Stimulated activated CD4-positive, alpha-beta T cell treated with anti-CD3 and anti-CD28 coated beads, Interleukin-4, amount 100 ng/mL, for 1 hour (primary cell): ENCODE measurements at regions not wholly inside any gene's neighbourhood (a gene's known extent, or its start where the extent isn't known, plus 50 kb on each side); places are given as distances from the start of the nearest gene placed in this dataset.

Source experiments
- DNase-seq: peaks from one replicate; pipeline ENCODE4 v3.0.0-alpha.2; 2020

DNA sequence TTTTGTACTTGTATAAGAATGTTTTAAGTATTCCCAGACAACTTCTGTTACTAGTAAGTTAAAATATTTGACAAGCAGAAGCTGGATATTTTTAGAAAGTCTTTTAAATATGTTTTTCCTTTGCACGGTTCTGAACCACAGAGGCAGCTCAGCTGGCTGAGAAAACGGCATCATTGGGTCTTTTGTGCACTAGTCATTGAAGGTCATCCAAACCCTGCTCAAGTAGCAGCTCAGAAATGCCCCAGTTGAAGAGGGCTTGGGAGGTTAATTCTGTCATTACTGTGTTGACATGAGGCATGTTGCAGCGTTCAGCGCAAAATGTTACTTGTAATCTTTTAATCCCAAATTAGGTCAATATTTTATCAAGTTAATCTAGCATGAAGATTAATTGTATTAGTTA, 383.7 kb upstream of the FAM241A start:
- DNase-seq: no peak

GRCh38 chr4:111770514-111770913, 374.7 kb upstream of the FAM241A start:
- no peak for DNase-seq

GRCh38 chr4:111773858-111774257, 371.4 kb upstream of the FAM241A start:
- no peak for DNase-seq

GRCh38 chr4:111775556-111776297, 369.5 kb upstream of the FAM241A start:
- no peak for DNase-seq

DNA sequence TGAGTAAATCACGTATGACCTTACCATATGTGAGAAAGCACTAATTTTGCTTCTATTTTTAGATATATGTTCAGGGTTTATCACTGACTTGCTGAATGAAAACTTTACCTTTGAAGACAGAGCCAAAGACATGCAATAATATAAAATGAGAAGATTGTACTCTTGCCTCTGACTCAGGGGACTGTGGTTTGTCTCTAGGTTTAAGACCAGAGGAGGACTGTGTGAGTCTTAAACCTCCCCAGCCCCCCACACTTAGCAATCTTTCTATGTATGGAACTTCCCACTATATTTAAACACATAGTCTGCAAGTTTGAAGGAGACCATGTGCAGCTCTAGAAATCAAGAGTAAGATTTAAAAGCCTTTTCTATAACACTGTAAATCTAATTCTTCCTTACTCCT, 368.7 kb upstream of the FAM241A start:
- no peak for DNase-seq

- no peak for DNase-seq
Observed at GRCh38 chr4:111778543-111778942, 366.7 kb upstream of the FAM241A start.

DNA sequence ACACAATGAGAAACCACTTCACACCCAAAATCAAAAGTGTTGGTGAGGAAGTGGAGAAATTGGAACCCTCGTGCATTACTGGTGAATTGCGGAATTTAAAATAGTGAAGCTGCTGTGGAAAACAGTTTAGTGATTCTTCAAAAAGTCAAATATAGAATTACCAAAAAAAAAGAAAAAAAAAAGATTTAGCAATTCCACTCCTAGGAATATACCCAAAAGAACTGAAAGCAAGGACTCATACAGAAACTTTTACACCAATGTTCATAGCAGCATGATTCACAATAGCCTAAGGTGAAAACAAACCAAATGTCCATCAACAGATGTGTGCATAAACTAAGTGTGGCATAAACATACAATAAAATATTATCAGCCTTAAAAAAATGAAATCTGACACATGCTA, 364.3 kb upstream of the FAM241A start:
- DNase-seq: no peak

- no peak for DNase-seq
Observed at GRCh38 chr4:111781611-111782010, 363.6 kb upstream of the FAM241A start.

DNA sequence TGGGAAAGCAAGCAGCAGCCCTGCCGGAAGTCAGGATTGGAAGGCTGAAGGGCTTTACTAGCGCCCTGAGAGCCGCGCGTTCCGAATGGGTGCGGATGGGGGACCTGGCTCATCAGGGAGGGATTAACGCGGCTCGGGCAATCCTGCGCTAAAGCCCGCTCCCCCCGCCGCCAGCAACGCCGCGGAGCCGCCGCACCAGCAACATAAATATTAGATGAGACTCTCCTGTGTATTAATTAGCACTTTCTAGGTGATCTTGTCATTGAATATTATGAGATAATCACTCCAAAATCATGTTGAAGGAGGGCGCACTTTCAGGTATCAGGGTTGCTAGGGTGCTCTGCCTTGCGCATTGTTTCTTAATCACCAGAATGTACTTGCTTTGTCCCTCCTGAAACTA, 357.2 kb upstream of the FAM241A start:
- DNase-seq: no peak

- no peak for DNase-seq
Observed at GRCh38 chr4:111789901-111790640, 355.2 kb upstream of the FAM241A start.

- DNase-seq: no peak
Observed at GRCh38 chr4:111792632-111793031, 352.6 kb upstream of the FAM241A start.

DNA sequence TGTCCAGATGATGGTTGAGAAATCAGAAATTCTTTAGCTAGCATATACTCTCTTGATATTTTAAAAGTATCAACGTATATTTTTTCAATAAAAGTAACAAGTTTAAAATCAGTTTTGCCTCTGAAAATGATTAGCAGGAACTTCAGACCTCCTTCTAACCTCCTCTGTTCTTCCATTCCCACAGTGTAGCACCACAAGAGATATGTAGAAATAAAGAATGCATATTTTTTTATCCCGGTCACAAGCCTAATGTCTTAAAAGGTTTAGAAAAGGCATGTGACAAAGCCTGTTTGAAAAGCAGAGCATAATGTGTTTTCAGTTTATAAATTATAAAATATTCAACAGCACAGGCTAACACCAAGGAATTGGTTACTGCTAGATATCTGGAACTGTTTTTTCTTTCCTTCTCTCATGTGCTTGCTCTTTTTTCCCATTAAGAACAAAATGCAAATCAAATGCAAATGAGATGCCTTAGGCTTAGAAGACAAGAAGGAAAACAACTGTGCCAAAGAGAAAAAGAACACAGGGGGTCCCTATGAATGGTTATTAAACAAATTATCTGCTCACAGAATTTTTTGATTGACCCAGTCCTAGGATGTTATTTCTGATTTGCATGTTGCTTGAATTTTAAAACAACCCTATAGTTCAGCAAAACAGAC, 351.7 kb upstream of the FAM241A start:
- no peak for DNase-seq

DNA sequence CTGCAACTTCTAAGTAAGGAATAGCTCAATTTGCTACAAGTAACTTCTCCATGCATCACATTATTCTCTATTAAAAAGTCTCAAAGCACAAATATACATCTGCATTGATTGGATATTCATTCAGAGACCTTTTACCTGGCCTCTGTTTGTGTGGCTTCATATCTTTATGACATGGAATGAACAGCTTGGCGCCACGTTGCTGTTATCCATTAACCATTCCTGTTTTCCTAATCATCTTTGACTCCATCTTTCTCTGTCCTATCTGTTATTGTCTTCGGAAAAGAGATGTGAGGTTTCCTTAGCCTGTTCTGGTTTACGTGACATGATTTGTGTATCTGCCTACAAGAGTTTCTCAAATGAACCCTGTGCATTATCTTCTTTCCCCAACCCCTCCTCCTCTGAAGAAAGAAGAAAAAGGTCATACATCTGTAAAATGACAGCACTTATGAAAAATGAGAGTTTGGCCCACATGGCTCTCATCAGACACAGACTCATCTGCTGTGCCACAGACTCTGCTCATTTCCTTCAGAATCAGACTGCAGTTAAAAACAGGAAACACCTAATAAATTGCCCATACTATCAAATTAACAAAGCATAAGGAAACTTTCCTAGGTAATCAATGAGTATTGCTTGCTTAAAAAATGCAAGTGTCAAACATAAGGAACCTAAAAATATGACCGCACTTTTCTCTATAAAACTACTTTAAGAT, 347.6 kb upstream of the FAM241A start:
- DNase-seq: no peak

- no peak for DNase-seq
Observed at GRCh38 chr4:111798840-111799239, 346.4 kb upstream of the FAM241A start.

GRCh38 chr4:111800551-111800950, 344.7 kb upstream of the FAM241A start:
- no peak for DNase-seq

DNA sequence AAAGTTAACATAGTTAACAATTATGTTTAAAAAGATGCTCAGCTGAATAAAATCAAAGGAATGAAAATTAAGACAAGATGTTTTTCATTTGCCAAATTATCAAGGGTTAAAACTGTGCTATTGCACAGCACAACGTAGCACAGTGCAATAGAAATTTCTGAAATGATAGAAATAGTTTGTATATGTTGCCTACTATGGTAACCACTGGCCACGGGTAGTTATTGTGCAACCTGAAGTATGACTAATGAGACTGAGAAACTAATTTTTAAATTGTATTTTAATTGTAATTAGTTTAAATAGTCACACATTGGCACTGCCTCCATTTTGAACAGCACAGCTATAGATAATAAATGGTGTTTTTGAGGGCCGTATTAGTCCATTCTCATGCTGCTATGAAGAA, 343.1 kb upstream of the FAM241A start:
- DNase-seq: no peak

GRCh38 chr4:111806331-111806730, 338.9 kb upstream of the FAM241A start:
- no peak for DNase-seq

DNA sequence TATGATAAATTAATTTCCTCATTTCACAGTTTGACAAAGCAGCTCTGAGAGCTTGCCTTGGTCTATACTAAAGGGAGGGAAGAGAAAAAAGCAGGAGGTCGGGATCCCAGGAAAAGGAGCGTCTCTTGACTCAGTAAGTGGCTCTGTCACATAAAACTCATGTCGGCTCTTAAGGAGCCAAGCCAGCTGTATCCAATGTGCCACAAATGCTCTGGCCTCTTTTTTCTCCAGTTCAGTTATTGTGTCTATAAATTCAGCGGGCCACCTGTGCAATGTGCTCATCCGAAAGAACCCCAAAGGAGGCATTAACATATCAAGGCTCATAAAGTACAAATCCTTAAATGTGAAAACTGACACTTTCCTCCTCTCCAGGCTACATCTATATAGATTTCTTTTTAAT, 337.7 kb upstream of the FAM241A start:
- no peak for DNase-seq

- no peak for DNase-seq
Observed at GRCh38 chr4:111808174-111808573, 337.1 kb upstream of the FAM241A start.

DNA sequence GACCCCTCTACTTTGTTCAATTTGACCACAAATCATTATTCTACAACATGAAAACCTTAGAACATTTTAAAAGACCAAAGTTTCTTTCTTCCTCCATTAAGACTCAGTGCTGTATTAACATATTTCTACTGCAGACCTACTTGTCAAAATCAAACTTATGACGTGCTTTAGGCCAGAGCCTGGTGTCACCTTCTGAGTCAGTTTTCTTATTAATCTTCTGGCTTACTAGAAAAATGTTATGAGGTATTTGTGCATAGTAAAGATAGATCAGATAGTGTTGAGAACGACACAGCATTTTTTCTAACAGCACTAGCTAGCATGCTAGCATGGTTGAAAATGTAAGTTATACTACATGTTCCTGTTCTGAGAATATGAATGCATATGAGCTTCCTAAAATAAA, 333.6 kb upstream of the FAM241A start:
- DNase-seq: no peak

GRCh38 chr4:111812114-111812513, 333.1 kb upstream of the FAM241A start:
- DNase-seq: no peak

- no peak for DNase-seq
Observed at GRCh38 chr4:111812760-111813159, 332.5 kb upstream of the FAM241A start.

GRCh38 chr4:111813555-111814140, 331.6 kb upstream of the FAM241A start:
- DNase-seq: no peak
